Liver (tissue), 3 donors: ENCODE measurements at regions not wholly inside any gene's neighbourhood (a gene's known extent, or its start where the extent isn't known, plus 50 kb on each side); places are given as distances from the start of the nearest gene placed in this dataset.

Experiments used
- CTCF ChIP-seq: fragments of 150-350 bp; IDR thresholded peaks from 2 replicates; pipeline ENCODE4 v1.5.1; 2017; ENCODE audit warnings: improper control_type of control experiment, low read depth, low read length; ENCODE audit not compliant: missing input control
- FOXA1 ChIP-seq: IDR thresholded peaks from 2 replicates; pipeline ENCODE4 v1.6.1; 2016; ENCODE audit warnings: antibody characterized with exemption
- TAF1 ChIP-seq: conservative IDR thresholded peaks from 2 replicates; pipeline ENCODE4 v1.6.1; 2016; ENCODE audit warnings: antibody characterized with exemption, mild to moderate bottlenecking
- TF ChIP-seq, protein P1 (sequence below): IDR thresholded peaks from 2 replicates; pipeline ENCODE4 v1.6.1; 2016; ENCODE audit warnings: antibody characterized with exemption, mild to moderate bottlenecking
- TF ChIP-seq, protein P2 (sequence below): IDR thresholded peaks from 2 replicates; pipeline ENCODE4 v1.6.1; 2016; ENCODE audit warnings: antibody characterized with exemption
- donor health status: healthy.
- donor health status: healthy.

DNA sequence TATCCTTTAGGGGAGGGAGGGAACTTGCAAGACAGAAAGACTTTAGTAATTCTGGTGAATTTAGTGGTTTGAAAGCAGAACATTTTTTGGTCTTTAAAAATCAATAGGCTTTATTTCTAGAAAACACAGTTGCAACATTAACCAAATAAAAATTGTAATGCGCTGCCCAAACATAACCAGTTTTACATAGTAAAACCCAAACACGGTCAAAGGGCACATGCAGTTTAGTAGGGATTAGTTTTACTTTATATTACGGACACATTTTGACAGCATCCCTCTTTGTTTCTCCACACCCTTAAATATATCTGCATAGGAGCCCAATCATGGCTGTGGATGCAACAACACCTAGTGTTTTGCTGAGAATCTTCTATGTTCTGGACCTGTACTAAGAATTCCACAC, 156.7 kb downstream of the NR2F2 start:
- TF ChIP-seq CTCF (no peak), FOXA1 (no peak), TAF1 (no peak)
- TF ChIP-seq, protein P1, sequence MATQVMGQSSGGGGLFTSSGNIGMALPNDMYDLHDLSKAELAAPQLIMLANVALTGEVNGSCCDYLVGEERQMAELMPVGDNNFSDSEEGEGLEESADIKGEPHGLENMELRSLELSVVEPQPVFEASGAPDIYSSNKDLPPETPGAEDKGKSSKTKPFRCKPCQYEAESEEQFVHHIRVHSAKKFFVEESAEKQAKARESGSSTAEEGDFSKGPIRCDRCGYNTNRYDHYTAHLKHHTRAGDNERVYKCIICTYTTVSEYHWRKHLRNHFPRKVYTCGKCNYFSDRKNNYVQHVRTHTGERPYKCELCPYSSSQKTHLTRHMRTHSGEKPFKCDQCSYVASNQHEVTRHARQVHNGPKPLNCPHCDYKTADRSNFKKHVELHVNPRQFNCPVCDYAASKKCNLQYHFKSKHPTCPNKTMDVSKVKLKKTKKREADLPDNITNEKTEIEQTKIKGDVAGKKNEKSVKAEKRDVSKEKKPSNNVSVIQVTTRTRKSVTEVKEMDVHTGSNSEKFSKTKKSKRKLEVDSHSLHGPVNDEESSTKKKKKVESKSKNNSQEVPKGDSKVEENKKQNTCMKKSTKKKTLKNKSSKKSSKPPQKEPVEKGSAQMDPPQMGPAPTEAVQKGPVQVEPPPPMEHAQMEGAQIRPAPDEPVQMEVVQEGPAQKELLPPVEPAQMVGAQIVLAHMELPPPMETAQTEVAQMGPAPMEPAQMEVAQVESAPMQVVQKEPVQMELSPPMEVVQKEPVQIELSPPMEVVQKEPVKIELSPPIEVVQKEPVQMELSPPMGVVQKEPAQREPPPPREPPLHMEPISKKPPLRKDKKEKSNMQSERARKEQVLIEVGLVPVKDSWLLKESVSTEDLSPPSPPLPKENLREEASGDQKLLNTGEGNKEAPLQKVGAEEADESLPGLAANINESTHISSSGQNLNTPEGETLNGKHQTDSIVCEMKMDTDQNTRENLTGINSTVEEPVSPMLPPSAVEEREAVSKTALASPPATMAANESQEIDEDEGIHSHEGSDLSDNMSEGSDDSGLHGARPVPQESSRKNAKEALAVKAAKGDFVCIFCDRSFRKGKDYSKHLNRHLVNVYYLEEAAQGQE: no peak
- TF ChIP-seq, protein P2, sequence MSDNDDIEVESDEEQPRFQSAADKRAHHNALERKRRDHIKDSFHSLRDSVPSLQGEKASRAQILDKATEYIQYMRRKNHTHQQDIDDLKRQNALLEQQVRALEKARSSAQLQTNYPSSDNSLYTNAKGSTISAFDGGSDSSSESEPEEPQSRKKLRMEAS: no peak
